HAP-1 (cell line): ENCODE measurements at regions not wholly inside any gene's neighbourhood (a gene's known extent, or its start where the extent isn't known, plus 50 kb on each side); places are given as distances from the start of the nearest gene placed in this dataset.

Source experiments
- DNase-seq, 2 experiments: peaks; one replicate each; pipeline ENCODE4 v3.0.0-alpha.2; 2016 to 2020; ENCODE audit warnings: low spot score in 2 of 2
- H3K27me3 ChIP-seq: fragments of 250-450 bp; sonication (Bioruptor Pico); 2 replicates; pipeline ENCODE4 v1.5.1; 2020; ENCODE audit warnings: low read depth, mild to moderate bottlenecking, moderate library complexity
- H3K36me3 ChIP-seq: fragments of 250-450 bp; sonication (Bioruptor Pico); replicated peaks from 2 replicates; pipeline ENCODE4 v1.5.1; 2020; ENCODE audit warnings: mild to moderate bottlenecking
- H3K4me1 ChIP-seq: fragments of 250-450 bp; sonication (Bioruptor Pico); 2 replicates; pipeline ENCODE4 v1.5.1; 2020; ENCODE audit warnings: mild to moderate bottlenecking
- H3K4me3 ChIP-seq: fragments of 250-450 bp; sonication (Bioruptor Pico); 2 replicates; pipeline ENCODE4 v1.5.1; 2020; ENCODE audit warnings: mild to moderate bottlenecking, moderate library complexity
- H3K9me3 ChIP-seq: fragments of 250-450 bp; sonication (Bioruptor Pico); 2 replicates; pipeline ENCODE4 v1.5.1; 2020; ENCODE audit warnings: mild to moderate bottlenecking, moderate library complexity
- in situ Hi-C: fragments of 300-500 bp; cut with MboI; formaldehyde crosslinking; loops from 3 replicates; pipeline ENCODE4 v1.14.3; 2020; ENCODE audit warnings: low sequenced_read_pairs, inconsistent platforms, mixed read lengths

GRCh38 chr1:214976665-214977064 lies 105.9 kb upstream of the KCNK2 start:
- H3K36me3 ChIP-seq, result no peaks in the 10 kb centered on the region
- in situ Hi-C loops, result no loop called here
- no peak for DNase-seq
- no peaks in the 10 kb centered on the region for H3K27me3 ChIP-seq
- H3K4me1 ChIP-seq, result no peaks in the 10 kb centered on the region
- no peaks in the 10 kb centered on the region for H3K9me3 ChIP-seq
- no peak overlapping the region for H3K4me3 ChIP-seq

GRCh38 chr1:214977110-214977509 lies 105.4 kb upstream of the KCNK2 start:
- no peaks in the 10 kb centered on the region for H3K27me3 ChIP-seq
- H3K4me3 ChIP-seq, result no peak overlapping the region
- no peaks in the 10 kb centered on the region for H3K4me1 ChIP-seq
- DNase-seq, result no peak
- no peaks in the 10 kb centered on the region for H3K9me3 ChIP-seq
- in situ Hi-C loops, result no loop called here
- H3K36me3 ChIP-seq, result no peaks in the 10 kb centered on the region

GRCh38 chr1:214977700-214978374 lies 104.7 kb upstream of the KCNK2 start:
- DNase-seq, result no peak
- no peaks in the 10 kb centered on the region for H3K9me3 ChIP-seq
- H3K27me3 ChIP-seq, result no peaks in the 10 kb centered on the region
- H3K4me1 ChIP-seq, result no peaks in the 10 kb centered on the region
- H3K4me3 ChIP-seq, result no peak overlapping the region
- in situ Hi-C loops, result no loop called here
- no peaks in the 10 kb centered on the region for H3K36me3 ChIP-seq

- Histone ChIP-seq H3K27me3 (no peaks in the 10 kb centered on the region), H3K36me3 (no peaks in the 10 kb centered on the region), H3K9me3 (no peaks in the 10 kb centered on the region), H3K4me1 (no peaks in the 10 kb centered on the region), H3K4me3 (no peak overlapping the region)
- DNase-seq, result no peak
- in situ Hi-C loops, result no loop called here
Observed at GRCh38 chr1:214979191-214979590, 103.3 kb upstream of the KCNK2 start.

DNA sequence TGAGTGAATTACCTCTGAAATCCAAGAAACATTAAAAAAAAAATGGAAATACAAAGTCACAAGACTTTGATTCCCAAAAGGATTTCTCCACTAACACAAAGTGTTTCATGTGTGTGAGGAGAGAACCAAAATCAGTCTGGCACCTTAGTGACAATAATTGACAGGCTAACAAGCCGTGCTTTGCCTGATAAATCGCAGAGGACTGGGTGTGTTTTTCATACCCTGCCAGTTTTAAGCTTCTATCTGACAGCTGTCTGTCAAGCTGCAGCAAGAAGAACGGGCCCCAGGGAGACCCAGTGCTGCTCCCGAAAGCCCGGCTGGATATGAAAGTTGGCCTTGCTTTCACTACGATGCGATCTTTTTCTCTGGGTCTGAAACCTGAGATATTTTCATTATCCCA lies 101.6 kb upstream of the KCNK2 start:
- no peaks in the 10 kb centered on the region for H3K27me3 ChIP-seq
- no peak overlapping the region for H3K4me3 ChIP-seq
- H3K9me3 ChIP-seq, result no peaks in the 10 kb centered on the region
- in situ Hi-C loops, result no loop called here
- H3K36me3 ChIP-seq, result no peaks in the 10 kb centered on the region
- no peak for DNase-seq
- H3K4me1 ChIP-seq, result no peaks in the 10 kb centered on the region

DNA sequence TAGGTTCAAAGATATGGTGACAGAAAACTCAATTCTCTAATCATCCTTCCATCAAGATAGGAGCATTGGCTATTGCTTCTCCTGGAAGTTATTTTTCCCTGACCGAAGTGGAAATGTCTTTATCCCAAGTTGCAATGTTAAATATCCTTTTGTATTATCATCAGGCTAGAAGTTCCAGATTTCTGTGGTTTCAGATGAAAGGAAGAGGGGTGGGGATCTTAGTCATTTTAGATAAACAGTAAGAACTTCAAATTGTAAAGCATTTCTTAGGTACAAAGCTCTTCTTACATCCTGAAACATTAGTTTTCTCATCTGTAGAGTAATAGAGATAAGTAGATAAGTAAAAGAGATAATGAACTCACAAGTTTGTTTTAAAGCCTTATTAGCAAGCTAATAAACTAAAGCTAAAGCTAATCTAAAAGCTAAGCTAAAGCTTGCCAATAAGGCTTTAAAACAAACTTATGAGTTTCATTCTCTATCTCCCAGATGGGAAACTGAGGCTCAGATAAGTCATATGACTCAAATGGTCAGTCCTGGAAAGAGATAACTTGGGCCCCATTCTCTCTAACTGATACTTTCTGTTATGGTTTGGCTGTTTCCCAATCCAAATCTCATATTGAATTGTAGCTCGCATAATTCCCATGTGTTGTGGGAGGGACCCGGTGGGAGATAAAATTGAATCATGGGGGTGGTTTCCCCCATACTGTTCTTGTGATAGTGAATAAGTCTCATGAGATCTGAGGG lies 99.2 kb upstream of the KCNK2 start:
- no peaks in the 10 kb centered on the region for H3K36me3 ChIP-seq
- in situ Hi-C loops, result no loop called here
- no peaks in the 10 kb centered on the region for H3K9me3 ChIP-seq
- DNase-seq, result no peak
- H3K4me3 ChIP-seq, result no peak overlapping the region
- no peaks in the 10 kb centered on the region for H3K4me1 ChIP-seq
- H3K27me3 ChIP-seq, result no peaks in the 10 kb centered on the region

GRCh38 chr1:214989341-214989740 lies 93.2 kb upstream of the KCNK2 start:
- Histone ChIP-seq H3K36me3 (no peaks in the 10 kb centered on the region), H3K9me3 (no peaks in the 10 kb centered on the region), H3K4me1 (no peaks in the 10 kb centered on the region), H3K4me3 (no peak overlapping the region), H3K27me3 (no peaks in the 10 kb centered on the region)
- in situ Hi-C loops, result no loop called here
- DNase-seq, result no peak

GRCh38 chr1:214990619-214991018 lies 91.9 kb upstream of the KCNK2 start:
- Histone ChIP-seq H3K4me3 (no peak overlapping the region), H3K27me3 (no peaks in the 10 kb centered on the region), H3K4me1 (no peaks in the 10 kb centered on the region), H3K36me3 (no peaks in the 10 kb centered on the region), H3K9me3 (no peaks in the 10 kb centered on the region)
- in situ Hi-C loops, result no loop called here
- no peak for DNase-seq

- in situ Hi-C loops, result no loop called here
- no peak for DNase-seq
- Histone ChIP-seq H3K36me3 (no peaks in the 10 kb centered on the region), H3K4me3 (no peak overlapping the region), H3K9me3 (no peaks in the 10 kb centered on the region), H3K27me3 (no peaks in the 10 kb centered on the region), H3K4me1 (no peaks in the 10 kb centered on the region)
Observed at GRCh38 chr1:214991691-214992315, 90.7 kb upstream of the KCNK2 start.

DNA sequence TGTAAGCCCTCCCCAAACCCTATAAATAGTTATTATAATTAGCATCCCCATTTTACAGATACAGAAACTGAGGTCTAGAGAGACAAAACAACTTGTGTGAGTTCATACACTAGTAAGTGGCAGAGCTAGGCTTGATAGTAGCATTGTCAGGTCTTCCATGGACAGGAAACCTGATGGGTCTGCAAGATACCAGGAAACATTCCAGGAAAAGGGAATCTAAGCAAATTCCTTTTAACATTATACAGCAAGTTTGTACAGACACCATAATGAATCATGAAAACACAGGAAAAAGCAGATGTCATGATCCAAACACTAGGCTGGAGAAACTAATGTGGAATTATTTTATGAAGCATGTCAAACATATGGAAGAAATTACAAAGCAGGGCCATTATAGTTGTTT lies 89.1 kb upstream of the KCNK2 start:
- no peaks in the 10 kb centered on the region for H3K9me3 ChIP-seq
- DNase-seq, result no peak
- H3K36me3 ChIP-seq, result no peaks in the 10 kb centered on the region
- no peaks in the 10 kb centered on the region for H3K27me3 ChIP-seq
- in situ Hi-C loops, result no loop called here
- H3K4me3 ChIP-seq, result no peak overlapping the region
- no peaks in the 10 kb centered on the region for H3K4me1 ChIP-seq

- in situ Hi-C loops, result no loop called here
- no peaks in the 10 kb centered on the region for H3K9me3 ChIP-seq
- H3K36me3 ChIP-seq, result no peaks in the 10 kb centered on the region
- no peak for DNase-seq
- H3K27me3 ChIP-seq, result no peaks in the 10 kb centered on the region
- no peaks in the 10 kb centered on the region for H3K4me1 ChIP-seq
- H3K4me3 ChIP-seq, result no peak overlapping the region
Observed at GRCh38 chr1:214997685-214998084, 84.9 kb upstream of the KCNK2 start.

- DNase-seq, result no peak
- Histone ChIP-seq H3K36me3 (no peaks in the 10 kb centered on the region), H3K4me1 (no peaks in the 10 kb centered on the region; the same call in 1 of the 2 replicates), H3K27me3 (no peaks in the 10 kb centered on the region), H3K4me3 (no peak overlapping the region), H3K9me3 (no peaks in the 10 kb centered on the region)
- in situ Hi-C loops, result no loop called here
Observed at GRCh38 chr1:215001419-215002021, 81.0 kb upstream of the KCNK2 start.

DNA sequence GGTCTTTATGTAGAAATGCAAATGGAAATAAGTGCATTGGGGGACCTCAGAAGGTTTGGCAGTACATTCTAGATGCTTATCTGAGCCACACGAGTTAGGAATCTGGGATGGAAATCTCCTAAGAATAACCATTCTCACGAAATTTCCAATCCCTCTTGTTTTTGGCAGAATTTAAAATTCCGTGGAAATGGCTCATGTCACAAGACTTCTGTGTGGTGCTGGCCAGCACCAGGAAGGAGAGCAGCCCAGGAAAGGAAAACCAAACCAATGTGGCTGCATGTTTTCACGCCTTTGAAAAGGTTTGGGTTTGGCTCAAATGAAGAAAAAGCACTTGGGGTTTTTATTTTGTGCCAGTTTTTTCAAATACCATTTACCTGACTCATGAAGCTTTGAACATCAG lies 80.1 kb upstream of the KCNK2 start:
- in situ Hi-C loops, result no loop called here
- Histone ChIP-seq H3K36me3 (no peaks in the 10 kb centered on the region), H3K4me1 (no peaks in the 10 kb centered on the region; the same call in 1 of the 2 replicates), H3K9me3 (no peaks in the 10 kb centered on the region), H3K4me3 (no peak overlapping the region), H3K27me3 (no peaks in the 10 kb centered on the region)
- DNase-seq, result no peak

GRCh38 chr1:215003686-215004085 lies 78.9 kb upstream of the KCNK2 start:
- Histone ChIP-seq H3K4me1 (no peaks in the 10 kb centered on the region; the same call in 1 of the 2 replicates), H3K4me3 (no peak overlapping the region), H3K36me3 (no peaks in the 10 kb centered on the region), H3K9me3 (no peaks in the 10 kb centered on the region), H3K27me3 (no peaks in the 10 kb centered on the region)
- in situ Hi-C loops, result no loop called here
- DNase-seq, result no peak
